HepG2 (cell line): ENCODE measurements at regions not wholly inside any gene's neighbourhood (a gene's known extent, or its start where the extent isn't known, plus 50 kb on each side); places are given as distances from the start of the nearest gene placed in this dataset.
A peak's percentile ranks its signal among the peaks of the same experiment; 100 is the strongest.

Experiments used
- ARNTL ChIP-seq: sonication (generic); formaldehyde crosslinking; IDR thresholded peaks from 2 replicates; pipeline ENCODE4 v1.4.0; 2020; ENCODE audit warnings: mild to moderate bottlenecking, missing genetic modification reagents
- BCL6 ChIP-seq: IDR thresholded peaks from 2 replicates; pipeline ENCODE4 v1.6.1; 2016; ENCODE audit warnings: missing genetic modification reagents, missing compliant biosample characterization
- CCAR2 ChIP-seq: fragments of 200-400 bp; formaldehyde crosslinking; optimal IDR thresholded peaks from 2 replicates; pipeline ENCODE3; 2018; ENCODE audit warnings: low read depth, mild to moderate bottlenecking, low read length, moderate library complexity
- FOSL2 ChIP-seq: sonication (generic); formaldehyde crosslinking; IDR thresholded peaks from 2 replicates; pipeline ENCODE4 v1.4.0; 2020; ENCODE audit warnings: missing genetic modification reagents
- FOXO1 ChIP-seq: sonication (generic); formaldehyde crosslinking; IDR thresholded peaks from 2 replicates; pipeline ENCODE4 v1.4.0; 2020; ENCODE audit warnings: missing genetic modification reagents
- FOXP1 ChIP-seq, 2 experiments: fragments of 450-650 bp in 1 of 2; IDR thresholded peaks; 2 replicates each; pipeline ENCODE4 v1.6.1; 2017 to 2018; ENCODE audit warnings: antibody characterized with exemption in 1 of 2
- HMG20A ChIP-seq: IDR thresholded peaks from 2 replicates; pipeline ENCODE4 v1.6.1; 2016; ENCODE audit warnings: borderline replicate concordance
- HNF4G ChIP-seq, 2 experiments: sonication (generic) in 1 of 2; formaldehyde crosslinking in 1 of 2; IDR thresholded peaks; 2 replicates each; pipeline versions ENCODE4 v1.4.0 to v1.6.1; 2011 to 2020; ENCODE audit warnings: borderline replicate concordance in 2 of 2, low read depth in 2 of 2, mild to moderate bottlenecking in 2 of 2, low read length in 1 of 2, missing genetic modification reagents in 1 of 2, moderate library complexity in 1 of 2
- MED13 ChIP-seq: sonication (generic); formaldehyde crosslinking; IDR thresholded peaks from 2 replicates; pipeline ENCODE4 v1.5.0; 2020; ENCODE audit warnings: missing genetic modification reagents
- POLR2AphosphoS5 ChIP-seq: IDR thresholded peaks from 2 replicates; pipeline ENCODE4 v1.6.1; 2012; ENCODE audit warnings: low read depth, low read length
- SNAI1 ChIP-seq: sonication (generic); formaldehyde crosslinking; IDR thresholded peaks from 2 replicates; pipeline ENCODE4 v1.5.0; 2020; ENCODE audit warnings: mild to moderate bottlenecking, missing genetic modification reagents, borderline replicate concordance
- SP5 ChIP-seq: IDR thresholded peaks from 2 replicates; pipeline ENCODE4 v1.6.1; 2016; ENCODE audit warnings: low read depth, borderline replicate concordance
- ZNF24 ChIP-seq: fragments of 450-650 bp; IDR thresholded peaks from 2 replicates; pipeline ENCODE4 v1.6.1; 2017; ENCODE audit warnings: antibody characterized with exemption, mild to moderate bottlenecking
- ZNF292 ChIP-seq: sonication (generic); formaldehyde crosslinking; IDR thresholded peaks from 2 replicates; pipeline ENCODE4 v1.8.1; 2022; ENCODE audit warnings: mild to moderate bottlenecking, low read depth, missing genetic modification reagents, borderline replicate concordance
- ZNF567 ChIP-seq: sonication (generic); formaldehyde crosslinking; IDR thresholded peaks from 2 replicates; pipeline ENCODE4 v1.8.1; 2023; ENCODE audit warnings: mild to moderate bottlenecking, missing genetic modification reagents, borderline replicate concordance
- TF ChIP-seq, protein P1 (sequence below): sonication (generic); formaldehyde crosslinking; IDR thresholded peaks from 2 replicates; pipeline ENCODE4 v1.4.0; 2020; ENCODE audit warnings: mild to moderate bottlenecking, low read depth, missing genetic modification reagents
- TF ChIP-seq, protein P2 (sequence below): sonication (generic); formaldehyde crosslinking; conservative IDR thresholded peaks from 2 replicates; pipeline ENCODE4 v1.4.0; 2020; ENCODE audit warnings: mild to moderate bottlenecking, missing genetic modification reagents, moderate library complexity
- TF ChIP-seq, protein P3 (sequence below): sonication (generic); formaldehyde crosslinking; IDR thresholded peaks from 2 replicates; pipeline ENCODE4 v1.4.0; 2020; ENCODE audit warnings: low read depth, missing genetic modification reagents
- TF ChIP-seq, protein P4 (sequence below): sonication (generic); formaldehyde crosslinking; conservative IDR thresholded peaks from 2 replicates; pipeline ENCODE4 v1.4.0; 2020; ENCODE audit warnings: missing genetic modification reagents

DNA sequence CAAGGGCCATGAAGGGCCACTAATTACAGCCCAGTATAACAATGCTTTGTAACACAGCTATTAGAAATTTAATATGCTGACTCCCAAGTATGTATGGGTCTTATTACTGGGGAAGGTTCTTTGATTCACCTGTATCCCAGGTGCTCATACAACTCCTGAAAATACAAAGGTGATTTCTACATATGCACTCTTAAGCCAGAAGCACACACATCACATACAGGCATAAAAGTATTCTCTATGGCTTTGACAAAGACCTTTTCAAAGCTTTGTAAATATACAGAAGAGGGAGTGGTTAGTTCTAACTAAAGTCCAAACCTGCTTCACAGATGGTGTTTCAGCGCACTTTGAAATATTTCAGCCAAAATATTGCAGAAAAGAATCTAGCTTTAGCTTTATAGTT lies 191.5 kb downstream of the SNCA start (continued):
- TF ChIP-seq, protein P1, sequence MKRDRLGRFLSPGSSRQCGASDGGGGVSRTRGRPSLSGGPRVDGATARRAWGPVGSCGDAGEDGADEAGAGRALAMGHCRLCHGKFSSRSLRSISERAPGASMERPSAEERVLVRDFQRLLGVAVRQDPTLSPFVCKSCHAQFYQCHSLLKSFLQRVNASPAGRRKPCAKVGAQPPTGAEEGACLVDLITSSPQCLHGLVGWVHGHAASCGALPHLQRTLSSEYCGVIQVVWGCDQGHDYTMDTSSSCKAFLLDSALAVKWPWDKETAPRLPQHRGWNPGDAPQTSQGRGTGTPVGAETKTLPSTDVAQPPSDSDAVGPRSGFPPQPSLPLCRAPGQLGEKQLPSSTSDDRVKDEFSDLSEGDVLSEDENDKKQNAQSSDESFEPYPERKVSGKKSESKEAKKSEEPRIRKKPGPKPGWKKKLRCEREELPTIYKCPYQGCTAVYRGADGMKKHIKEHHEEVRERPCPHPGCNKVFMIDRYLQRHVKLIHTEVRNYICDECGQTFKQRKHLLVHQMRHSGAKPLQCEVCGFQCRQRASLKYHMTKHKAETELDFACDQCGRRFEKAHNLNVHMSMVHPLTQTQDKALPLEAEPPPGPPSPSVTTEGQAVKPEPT (CRISPR knock-in tag): no peak
- TF ChIP-seq SP5 (CRISPR knock-in tag): peak; percentile 47; the same call in 1 of the 2 replicates
- TF ChIP-seq ARNTL: no peak
- no peak for TF ChIP-seq ZNF292 (CRISPR knock-in tag)
- no peak for TF ChIP-seq SNAI1
- TF ChIP-seq, protein P2, sequence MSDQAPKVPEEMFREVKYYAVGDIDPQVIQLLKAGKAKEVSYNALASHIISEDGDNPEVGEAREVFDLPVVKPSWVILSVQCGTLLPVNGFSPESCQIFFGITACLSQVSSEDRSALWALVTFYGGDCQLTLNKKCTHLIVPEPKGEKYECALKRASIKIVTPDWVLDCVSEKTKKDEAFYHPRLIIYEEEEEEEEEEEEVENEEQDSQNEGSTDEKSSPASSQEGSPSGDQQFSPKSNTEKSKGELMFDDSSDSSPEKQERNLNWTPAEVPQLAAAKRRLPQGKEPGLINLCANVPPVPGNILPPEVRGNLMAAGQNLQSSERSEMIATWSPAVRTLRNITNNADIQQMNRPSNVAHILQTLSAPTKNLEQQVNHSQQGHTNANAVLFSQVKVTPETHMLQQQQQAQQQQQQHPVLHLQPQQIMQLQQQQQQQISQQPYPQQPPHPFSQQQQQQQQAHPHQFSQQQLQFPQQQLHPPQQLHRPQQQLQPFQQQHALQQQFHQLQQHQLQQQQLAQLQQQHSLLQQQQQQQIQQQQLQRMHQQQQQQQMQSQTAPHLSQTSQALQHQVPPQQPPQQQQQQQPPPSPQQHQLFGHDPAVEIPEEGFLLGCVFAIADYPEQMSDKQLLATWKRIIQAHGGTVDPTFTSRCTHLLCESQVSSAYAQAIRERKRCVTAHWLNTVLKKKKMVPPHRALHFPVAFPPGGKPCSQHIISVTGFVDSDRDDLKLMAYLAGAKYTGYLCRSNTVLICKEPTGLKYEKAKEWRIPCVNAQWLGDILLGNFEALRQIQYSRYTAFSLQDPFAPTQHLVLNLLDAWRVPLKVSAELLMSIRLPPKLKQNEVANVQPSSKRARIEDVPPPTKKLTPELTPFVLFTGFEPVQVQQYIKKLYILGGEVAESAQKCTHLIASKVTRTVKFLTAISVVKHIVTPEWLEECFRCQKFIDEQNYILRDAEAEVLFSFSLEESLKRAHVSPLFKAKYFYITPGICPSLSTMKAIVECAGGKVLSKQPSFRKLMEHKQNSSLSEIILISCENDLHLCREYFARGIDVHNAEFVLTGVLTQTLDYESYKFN (CRISPR knock-in tag): peak; percentile 42; the same call in 1 of the 2 replicates
- TF ChIP-seq, protein P3, sequence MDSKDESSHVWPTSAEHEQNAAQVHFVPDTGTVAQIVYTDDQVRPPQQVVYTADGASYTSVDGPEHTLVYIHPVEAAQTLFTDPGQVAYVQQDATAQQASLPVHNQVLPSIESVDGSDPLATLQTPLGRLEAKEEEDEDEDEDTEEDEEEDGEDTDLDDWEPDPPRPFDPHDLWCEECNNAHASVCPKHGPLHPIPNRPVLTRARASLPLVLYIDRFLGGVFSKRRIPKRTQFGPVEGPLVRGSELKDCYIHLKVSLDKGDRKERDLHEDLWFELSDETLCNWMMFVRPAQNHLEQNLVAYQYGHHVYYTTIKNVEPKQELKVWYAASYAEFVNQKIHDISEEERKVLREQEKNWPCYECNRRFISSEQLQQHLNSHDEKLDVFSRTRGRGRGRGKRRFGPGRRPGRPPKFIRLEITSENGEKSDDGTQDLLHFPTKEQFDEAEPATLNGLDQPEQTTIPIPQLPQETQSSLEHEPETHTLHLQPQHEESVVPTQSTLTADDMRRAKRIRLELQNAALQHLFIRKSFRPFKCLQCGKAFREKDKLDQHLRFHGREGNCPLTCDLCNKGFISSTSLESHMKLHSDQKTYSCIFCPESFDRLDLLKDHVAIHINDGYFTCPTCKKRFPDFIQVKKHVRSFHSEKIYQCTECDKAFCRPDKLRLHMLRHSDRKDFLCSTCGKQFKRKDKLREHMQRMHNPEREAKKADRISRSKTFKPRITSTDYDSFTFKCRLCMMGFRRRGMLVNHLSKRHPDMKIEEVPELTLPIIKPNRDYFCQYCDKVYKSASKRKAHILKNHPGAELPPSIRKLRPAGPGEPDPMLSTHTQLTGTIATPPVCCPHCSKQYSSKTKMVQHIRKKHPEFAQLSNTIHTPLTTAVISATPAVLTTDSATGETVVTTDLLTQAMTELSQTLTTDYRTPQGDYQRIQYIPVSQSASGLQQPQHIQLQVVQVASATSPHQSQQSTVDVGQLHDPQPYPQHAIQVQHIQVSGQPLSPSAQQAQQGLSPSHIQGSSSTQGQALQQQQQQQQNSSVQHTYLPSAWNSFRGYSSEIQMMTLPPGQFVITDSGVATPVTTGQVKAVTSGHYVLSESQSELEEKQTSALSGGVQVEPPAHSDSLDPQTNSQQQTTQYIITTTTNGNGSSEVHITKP (CRISPR knock-in tag): no peak
- TF ChIP-seq CCAR2: no peak
- TF ChIP-seq HNF4G (IDR thresholded peaks at IDR 0.05; ENCODE audit: borderline replicate concordance, low read depth, low read length): peak; percentile 28; the same call in 1 of the 2 replicates
- TF ChIP-seq HNF4G (CRISPR knock-in tag; IDR thresholded peaks at IDR 0.05; ENCODE audit: borderline replicate concordance, low read depth): no peak
- TF ChIP-seq, protein P4, sequence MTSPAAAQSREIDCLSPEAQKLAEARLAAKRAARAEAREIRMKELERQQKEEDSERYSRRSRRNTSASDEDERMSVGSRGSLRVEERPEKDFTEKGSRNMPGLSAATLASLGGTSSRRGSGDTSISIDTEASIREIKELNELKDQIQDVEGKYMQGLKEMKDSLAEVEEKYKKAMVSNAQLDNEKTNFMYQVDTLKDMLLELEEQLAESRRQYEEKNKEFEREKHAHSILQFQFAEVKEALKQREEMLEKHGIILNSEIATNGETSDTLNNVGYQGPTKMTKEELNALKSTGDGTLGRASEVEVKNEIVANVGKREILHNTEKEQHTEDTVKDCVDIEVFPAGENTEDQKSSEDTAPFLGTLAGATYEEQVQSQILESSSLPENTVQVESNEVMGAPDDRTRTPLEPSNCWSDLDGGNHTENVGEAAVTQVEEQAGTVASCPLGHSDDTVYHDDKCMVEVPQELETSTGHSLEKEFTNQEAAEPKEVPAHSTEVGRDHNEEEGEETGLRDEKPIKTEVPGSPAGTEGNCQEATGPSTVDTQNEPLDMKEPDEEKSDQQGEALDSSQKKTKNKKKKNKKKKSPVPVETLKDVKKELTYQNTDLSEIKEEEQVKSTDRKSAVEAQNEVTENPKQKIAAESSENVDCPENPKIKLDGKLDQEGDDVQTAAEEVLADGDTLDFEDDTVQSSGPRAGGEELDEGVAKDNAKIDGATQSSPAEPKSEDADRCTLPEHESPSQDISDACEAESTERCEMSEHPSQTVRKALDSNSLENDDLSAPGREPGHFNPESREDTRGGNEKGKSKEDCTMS (CRISPR knock-in tag): no peak
- TF ChIP-seq POLR2AphosphoS5: no peak
- TF ChIP-seq ZNF567 (CRISPR knock-in tag): no peak
- TF ChIP-seq FOXP1 (IDR thresholded peaks at IDR 0.05): no peak
- TF ChIP-seq FOXP1 (CRISPR knock-in tag; IDR thresholded peaks at IDR 0.05): peak; percentile 27; the same call in 1 of the 2 replicates
- no peak for TF ChIP-seq FOXO1
- peak; percentile 33; the same call in 1 of the 2 replicates for TF ChIP-seq HMG20A (CRISPR knock-in tag)
- no peak for TF ChIP-seq FOSL2 (CRISPR knock-in tag)
- TF ChIP-seq ZNF24: no peak
- no peak for TF ChIP-seq MED13
- 0 out of 2 replicates have a peak, but pooled peaks have one; percentile 22 for TF ChIP-seq BCL6 (CRISPR knock-in tag)
